HG03442 (cell line): ENCODE measurements at regions not wholly inside any gene's neighbourhood (a gene's known extent, or its start where the extent isn't known, plus 50 kb on each side); places are given as distances from the start of the nearest gene placed in this dataset.

ENCODE experiments used
- ATAC-seq: cut with Tn5 transposase; IDR thresholded peaks from one replicate; pipeline ENCODE4 v1.9.1; 2021; ENCODE audit warnings: mild to moderate bottlenecking, moderate library complexity; ENCODE audit not compliant: unreplicated experiment

- peak; percentile 80 for ATAC-seq
Observed at GRCh38 chr12:92034858-92035401, 110.7 kb downstream of the BTG1 start.

- no peak for ATAC-seq
Observed at GRCh38 chr12:92034083-92034482, 111.6 kb downstream of the BTG1 start.

GRCh38 chr12:92032965-92033364, 112.7 kb downstream of the BTG1 start:
- no peak for ATAC-seq

- ATAC-seq: no peak
Observed at GRCh38 chr12:92032101-92032500, 113.5 kb downstream of the BTG1 start.

- peak; percentile 67 for ATAC-seq
Observed at GRCh38 chr12:92030618-92031017, 115.0 kb downstream of the BTG1 start.

DNA sequence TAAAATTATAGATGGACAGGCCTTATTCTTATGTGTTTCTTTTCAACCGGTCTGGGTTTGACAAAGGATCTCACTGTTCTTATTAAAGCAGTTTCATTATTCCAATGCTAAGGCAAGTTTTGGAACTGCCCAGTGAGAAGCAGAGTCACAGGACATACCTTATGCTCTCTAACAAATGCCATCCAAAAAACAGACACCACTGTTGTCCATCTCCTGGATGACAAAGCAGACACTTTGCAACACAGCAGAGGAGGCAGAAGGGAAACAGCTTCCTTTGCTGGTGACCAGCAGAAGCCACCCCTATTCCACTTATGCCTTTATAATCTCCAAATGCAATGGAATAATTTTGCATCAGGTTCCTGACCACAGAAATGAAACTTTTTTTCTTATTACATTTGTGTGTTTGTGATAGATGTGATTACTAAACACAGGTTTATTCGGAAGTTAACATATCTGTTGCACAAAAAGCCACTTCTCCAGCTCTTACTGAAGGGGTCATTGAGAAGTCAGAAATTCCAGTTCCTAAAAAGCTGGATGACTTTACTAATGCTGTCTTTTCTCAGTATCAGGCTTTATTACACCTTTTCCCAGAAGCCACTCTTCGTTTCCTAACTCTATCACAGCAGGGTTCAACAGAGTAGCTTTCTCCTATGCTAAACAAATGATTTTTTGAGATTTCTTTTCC, 115.6 kb downstream of the BTG1 start:
- ATAC-seq: no peak

DNA sequence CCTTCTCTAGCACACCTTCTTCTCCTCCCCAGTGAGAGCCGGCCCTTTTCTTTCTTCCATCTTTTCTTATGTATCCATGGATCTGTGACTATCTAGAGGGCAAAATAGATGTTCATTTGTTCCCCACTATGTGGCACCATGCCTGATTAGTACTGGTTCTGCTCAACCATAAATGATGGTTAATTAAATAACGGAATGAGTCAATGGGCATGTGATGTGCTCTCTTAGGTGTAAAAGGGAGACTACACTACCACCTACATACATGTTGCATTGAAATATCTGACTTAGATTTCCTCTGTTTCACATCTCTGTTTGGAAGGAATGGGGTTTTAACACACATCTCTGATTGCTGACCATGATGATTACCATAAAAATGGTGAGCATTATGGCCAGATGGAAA, 116.5 kb downstream of the BTG1 start:
- no peak for ATAC-seq

DNA sequence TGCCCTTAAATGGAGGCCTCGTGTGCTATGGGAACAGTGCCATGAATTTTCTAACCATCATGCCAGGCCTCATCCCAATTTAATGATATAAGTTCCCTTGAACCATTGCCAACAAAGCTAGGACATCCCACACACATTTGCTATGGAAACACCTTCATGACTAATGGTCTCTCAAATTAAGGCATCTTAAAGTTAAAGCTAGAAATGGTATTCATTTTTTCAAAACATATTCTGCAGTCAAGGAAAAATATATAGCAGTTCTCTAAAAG, 117.3 kb downstream of the BTG1 start:
- no peak for ATAC-seq

DNA sequence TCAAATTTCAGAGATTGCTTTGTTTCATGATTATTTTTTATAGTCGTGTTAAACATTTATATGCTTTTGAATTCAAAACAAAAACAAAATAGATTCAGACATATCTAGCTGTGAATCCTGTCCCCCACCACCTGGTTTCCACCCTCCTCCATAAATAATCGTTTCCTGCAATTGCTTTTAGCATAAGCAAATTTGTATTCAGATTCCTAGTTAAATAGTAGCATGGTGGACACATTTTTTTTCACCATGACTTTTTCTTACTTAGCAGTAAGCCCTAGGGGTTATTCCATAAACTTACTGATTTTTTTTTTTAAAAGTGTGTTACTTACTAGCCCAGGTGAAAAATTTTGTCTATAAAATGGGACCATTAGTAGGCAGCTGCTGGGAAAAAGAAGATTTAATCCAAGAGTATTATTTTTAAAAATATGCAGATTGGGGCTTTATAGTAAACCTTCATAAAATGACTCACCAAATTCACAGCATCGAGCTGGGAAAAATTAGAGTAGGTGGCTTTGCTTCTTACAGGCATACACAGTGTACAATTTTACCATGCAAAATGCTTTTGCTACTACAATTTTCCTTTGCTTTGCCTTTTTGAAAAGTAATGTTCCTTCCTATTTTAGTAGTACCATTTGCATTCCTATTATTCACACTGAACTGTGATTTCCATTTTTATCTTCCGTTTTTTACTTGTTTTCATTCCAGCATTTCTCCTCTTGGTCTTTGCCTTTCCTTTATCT, 117.8 kb downstream of the BTG1 start:
- ATAC-seq: no peak

DNA sequence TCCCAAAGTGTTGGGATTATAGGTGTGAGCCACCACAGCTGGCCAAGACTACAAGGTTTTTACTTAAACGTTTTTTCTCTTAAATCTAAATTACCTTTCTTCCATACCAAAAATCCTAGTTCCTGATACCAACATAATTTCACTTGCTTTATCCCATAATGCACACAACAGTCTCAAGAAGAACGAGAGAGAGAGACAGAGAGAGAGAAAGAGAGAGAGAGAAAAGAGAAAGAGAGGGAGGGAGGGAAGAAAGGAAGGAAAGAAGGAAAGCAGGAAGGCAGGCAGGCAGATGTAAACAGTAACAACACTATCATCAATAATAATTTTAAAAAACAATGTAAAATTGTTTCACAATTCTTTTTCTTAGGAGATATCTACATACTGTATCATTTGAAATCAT, 118.4 kb downstream of the BTG1 start:
- ATAC-seq: no peak

GRCh38 chr12:92025462-92026207, 120.0 kb downstream of the BTG1 start:
- no peak for ATAC-seq

GRCh38 chr12:92022093-92022492, 123.6 kb downstream of the BTG1 start:
- no peak for ATAC-seq

GRCh38 chr12:92021666-92022035, 124.0 kb downstream of the BTG1 start:
- ATAC-seq: no peak

DNA sequence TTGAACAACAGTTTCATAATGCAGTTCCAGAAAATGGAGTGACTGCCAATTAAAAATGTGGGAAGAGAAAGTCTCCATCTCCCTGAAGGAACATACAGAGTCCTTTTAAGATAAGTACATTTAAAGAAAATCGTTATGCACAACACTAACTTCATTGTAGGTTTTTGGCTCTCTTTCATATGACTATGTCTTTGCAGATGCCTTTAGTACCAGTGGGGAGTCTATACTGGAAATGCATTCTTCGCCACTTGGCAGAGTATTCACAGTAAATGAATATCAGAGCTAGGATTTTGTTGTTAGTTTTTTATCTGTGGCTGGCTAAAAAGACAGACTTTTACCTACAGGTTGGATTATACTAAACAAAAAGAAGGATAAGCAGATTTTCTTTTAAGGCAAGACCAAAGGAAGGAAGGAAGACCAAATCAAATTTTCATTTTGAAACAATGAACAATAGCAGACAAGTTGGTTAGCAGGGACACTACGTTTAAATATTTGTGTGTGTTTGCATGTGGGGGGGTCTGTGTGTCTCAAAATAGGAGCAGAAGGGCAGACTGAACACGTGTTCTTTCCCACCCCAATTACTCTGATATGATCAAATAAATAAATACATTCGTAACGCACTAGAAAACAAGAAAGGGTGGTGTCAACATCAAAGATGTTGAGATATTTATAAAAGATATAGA, 124.5 kb downstream of the BTG1 start:
- no peak for ATAC-seq

- ATAC-seq: no peak
Observed at GRCh38 chr12:92019491-92020277, 126.0 kb downstream of the BTG1 start.

GRCh38 chr12:92012691-92013090, 133.0 kb downstream of the BTG1 start:
- no peak for ATAC-seq

DNA sequence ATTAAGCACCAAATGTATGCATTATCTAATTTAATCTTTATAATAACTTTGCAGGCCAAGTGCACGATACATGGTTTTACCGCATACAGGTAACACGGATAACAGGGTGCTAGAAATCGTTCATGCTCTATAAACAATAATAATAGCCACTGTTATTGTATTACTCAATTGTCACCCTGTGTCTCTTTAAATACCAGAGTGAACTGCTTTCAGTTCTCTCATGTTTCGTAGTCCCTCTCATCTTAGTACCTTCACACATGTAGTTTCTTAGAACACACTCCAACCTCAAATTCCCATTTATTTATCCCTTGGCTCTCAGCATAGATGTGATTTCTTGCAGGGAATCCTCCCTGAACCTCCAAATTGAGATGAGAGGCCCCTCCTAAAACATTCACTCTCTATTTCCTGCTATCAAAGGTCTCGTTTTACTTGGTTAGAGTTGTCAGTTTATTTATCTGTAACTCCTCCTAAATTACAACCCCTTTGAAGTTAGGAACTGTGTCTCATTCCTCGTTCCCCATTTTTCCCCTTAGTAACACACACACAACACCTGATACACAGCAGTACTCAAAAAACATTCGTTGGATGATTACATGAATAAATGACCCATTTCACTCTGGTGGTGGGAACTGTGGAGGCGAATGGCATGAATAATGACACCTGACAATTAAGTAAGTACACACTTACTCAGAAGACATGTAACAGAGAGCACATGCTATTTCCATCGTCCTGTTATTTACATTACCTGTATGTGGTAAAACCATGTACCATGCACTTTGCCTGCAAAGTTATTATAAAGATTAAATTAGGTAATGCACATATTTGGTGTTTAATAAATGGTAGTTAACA, 134.6 kb downstream of the BTG1 start:
- ATAC-seq: no peak

- ATAC-seq: no peak
Observed at GRCh38 chr12:92010368-92010767, 135.3 kb downstream of the BTG1 start.

DNA sequence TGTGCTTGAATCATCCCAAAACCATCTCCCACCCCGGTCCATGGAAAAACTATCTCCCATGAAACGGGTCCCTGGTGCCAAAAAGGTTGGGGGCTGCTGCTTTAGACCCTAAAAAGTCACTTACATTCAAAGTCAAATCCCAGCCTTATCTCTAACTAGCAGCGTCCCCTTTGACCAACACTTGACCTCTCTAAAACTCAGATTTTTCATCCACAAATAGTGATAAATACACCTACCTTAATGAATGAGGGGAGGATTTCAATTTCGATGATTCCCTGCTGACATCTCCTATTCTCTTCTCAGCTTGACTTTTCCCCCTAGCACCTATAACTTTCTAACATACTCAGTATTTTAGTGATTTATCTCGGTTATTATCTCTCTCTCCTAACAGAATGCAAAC, 137.3 kb downstream of the BTG1 start:
- ATAC-seq: no peak

DNA sequence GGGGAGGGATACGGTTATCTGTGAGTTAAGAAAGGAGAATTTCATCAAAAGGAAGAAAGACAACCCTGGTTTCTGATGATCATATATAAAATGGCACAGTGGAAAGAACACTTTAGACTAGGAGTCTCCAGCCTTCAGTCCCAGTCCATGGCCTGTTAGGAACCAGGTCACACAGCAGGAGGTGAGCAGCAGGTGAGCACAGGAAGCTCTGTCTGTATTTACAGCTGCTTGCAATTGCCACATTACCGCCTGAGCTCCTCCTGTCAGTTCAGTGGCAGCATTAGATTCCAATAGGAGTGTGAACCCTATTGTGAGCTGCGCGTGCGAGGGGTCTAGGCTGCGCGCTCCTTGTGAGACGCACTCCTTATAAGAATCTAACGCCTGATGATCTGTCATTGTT, 137.9 kb downstream of the BTG1 start:
- ATAC-seq: no peak
